Mucosa of descending colon (tissue), 3 donors: ENCODE measurements at regions not wholly inside any gene's neighbourhood (a gene's known extent, or its start where the extent isn't known, plus 50 kb on each side); places are given as distances from the start of the nearest gene placed in this dataset.
A peak's percentile ranks its signal among the peaks of the same experiment; 100 is the strongest.

ENCODE experiments used
- ATAC-seq: fragments of 200-7000 bp; cut with Tn5 transposase; one replicate; pipeline ENCODE4 v1.9.1; 2020; ENCODE audit warnings: mild to moderate bottlenecking, moderate library complexity
- DNase-seq, 3 donors: peaks; one replicate each; pipeline ENCODE4 v3.0.0-alpha.2; 2020
- H3K36me3 ChIP-seq: fragments of 200-600 bp; one replicate; pipeline ENCODE4 v1.8.0; 2021; ENCODE audit warnings: low read depth, mild to moderate bottlenecking
- H3K4me1 ChIP-seq: fragments of 200-600 bp; one replicate; pipeline ENCODE4 v1.8.0; 2021; ENCODE audit warnings: low read depth, mild to moderate bottlenecking
- H3K4me3 ChIP-seq: fragments of 200-600 bp; one replicate; pipeline ENCODE4 v1.8.0; 2021; ENCODE audit warnings: mild to moderate bottlenecking
- H3K9me3 ChIP-seq: fragments of 200-600 bp; one replicate; pipeline ENCODE4 v1.8.0; 2021; ENCODE audit warnings: mild to moderate bottlenecking
- CTCF ChIP-seq: fragments of 200-600 bp; IDR thresholded peaks from one replicate; pipeline ENCODE4 v1.8.0; 2022; ENCODE audit warnings: antibody characterized with exemption, mild to moderate bottlenecking
- intact Hi-C, 2 donors: fragments of 100-400 bp; cut with DNase I in 1 of 2; cut with micrococcal nuclease in 1 of 2; formaldehyde crosslinking; loops; one replicate each; pipeline versions ENCODE4 v1.11.0 to v1.11.1; 2022; cut with DNase I, micrococcal nuclease
- donor health status: DM: no; HTN: no; CAD: no; lungs with moderate emphysema.
- donor health status: DM: no; HTN: no; CAD: no.
- donor health status: DM: no; HTN: yes; CAD: no.

GRCh38 chr3:13130464-13131193, 57.4 kb upstream of the IQSEC1 start:
- intact Hi-C loops, result no loop called here
- H3K9me3 ChIP-seq, result no peaks in the 10 kb centered on the region

DNA sequence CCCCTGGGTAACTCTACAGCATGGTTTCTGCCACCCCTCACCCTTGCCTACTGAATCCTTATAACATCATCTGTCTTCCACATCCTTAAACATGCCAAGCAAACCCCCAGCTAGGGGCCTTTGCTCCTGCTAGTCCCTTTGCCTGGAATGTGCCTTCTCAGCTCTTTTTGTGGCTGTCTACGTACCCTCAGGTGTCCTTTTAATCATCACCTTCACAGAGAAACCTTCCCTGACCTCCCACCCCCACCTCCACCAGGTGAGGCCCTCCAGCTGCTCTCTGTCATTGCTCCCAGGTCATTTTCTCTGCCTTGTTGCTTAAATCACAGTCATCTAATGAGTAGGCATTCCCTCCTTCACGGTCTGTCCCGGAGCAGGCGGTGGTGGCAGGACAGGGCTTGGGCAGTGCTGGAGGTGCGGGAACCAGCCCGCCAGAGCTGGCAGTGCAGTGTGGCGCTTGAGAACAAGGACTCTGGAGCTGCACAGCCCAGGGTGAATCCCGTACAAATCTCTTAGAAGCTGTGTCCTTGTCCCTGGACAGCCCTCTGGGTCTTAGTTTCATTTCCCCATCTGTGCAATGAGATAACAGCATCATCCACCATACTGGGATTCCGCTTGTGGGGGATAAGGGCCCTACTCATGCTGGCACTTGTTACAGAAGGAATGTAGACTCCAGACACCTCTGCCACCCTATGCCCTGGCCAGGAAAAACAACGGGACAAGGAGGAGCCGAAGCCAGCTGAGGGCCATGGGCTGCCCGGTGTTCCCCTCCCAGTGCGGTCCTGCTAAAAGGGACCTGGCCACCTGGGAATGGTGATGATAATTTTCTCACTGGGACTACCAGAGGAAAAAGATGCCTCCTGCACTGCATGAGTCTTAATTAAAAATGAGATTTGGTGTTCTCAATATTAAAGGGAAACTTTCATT, 52.1 kb upstream of the IQSEC1 start:
- Histone ChIP-seq H3K4me1 (no peaks in the 10 kb centered on the region), H3K4me3 (no peak overlapping the region), H3K36me3 (no peaks in the 10 kb centered on the region), H3K9me3 (no peaks in the 10 kb centered on the region)
- peak in 1 of 3 donors; percentile 29 for DNase-seq
- TF ChIP-seq CTCF, result no peak
- no peak for ATAC-seq
- intact Hi-C loops, result no loop called here

More at GRCh38 chr3:13130464-13131193, 57.4 kb upstream of the IQSEC1 start:
- ATAC-seq, result no peak
- TF ChIP-seq CTCF, result no peak
- Histone ChIP-seq H3K4me3 (no peak overlapping the region), H3K4me1 (no peaks in the 10 kb centered on the region), H3K36me3 (no peaks in the 10 kb centered on the region)
- DNase-seq, result no peak

- no peaks in the 10 kb centered on the region for H3K9me3 ChIP-seq
- TF ChIP-seq CTCF, result no peak
- no peaks in the 10 kb centered on the region for H3K36me3 ChIP-seq
- no peaks in the 10 kb centered on the region for H3K4me1 ChIP-seq
- no peak overlapping the region for H3K4me3 ChIP-seq
- intact Hi-C loops, result no loop called here
- peak in 1 of 3 donors; percentile 24 for DNase-seq
- ATAC-seq, result no peak
Observed at GRCh38 chr3:13124631-13125030, 51.4 kb upstream of the IQSEC1 start.

DNA sequence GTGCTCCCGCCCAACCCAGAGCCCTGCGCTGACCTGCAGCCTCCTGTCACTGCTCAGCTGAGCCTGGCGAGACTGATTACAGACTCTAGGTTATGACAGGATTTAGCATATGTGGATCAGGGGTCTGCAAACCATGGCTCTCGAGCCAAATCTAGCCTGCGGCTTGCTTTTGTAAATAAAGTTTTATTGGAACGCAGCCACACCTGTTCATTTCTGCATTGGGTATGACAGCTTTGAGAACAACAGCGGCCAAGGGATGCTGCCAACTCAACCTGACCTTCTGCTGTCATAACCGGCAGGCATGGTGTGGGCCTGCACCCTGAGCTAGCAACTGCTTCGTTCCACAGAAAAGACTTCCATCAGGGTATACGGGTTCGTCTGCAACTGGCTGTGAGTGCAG, 50.5 kb upstream of the IQSEC1 start:
- no peaks in the 10 kb centered on the region for H3K4me1 ChIP-seq
- no peaks in the 10 kb centered on the region for H3K9me3 ChIP-seq
- TF ChIP-seq CTCF, result no peak
- DNase-seq (peak in 1 of 3 donors; percentile 6), ATAC-seq (no peak)
- H3K36me3 ChIP-seq, result no peaks in the 10 kb centered on the region
- H3K4me3 ChIP-seq, result no peak overlapping the region
- intact Hi-C loops, result no loop called here

DNA sequence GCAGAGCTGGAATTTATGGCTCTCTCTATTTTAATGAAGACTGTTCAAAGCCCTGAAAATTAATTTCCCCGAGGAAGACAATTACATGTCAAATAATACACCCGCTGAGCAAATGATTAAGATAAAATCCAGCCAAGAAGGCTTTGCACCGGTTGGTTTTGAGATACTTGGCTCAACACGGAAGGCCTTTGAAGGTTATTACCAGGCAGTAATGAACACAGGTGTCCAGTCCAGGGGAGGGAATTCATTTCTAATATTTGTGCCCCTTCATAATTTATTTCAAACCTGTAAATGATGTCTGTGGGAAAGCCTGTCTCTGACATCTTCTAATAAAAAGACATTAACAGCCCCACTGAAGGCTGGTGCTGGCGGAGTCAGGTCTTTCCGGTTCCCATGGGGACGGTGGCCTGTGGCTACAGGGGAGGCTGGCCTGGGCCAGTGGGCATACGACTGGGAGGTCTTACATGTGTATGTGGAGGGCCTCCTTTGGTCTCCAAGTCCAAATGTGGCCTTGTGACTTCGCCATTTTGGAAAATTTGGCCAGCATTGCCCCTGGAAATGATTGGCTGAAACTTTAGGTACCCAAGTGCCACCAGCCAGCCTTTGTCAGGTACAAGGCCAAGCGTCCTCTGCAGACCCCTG, 49.9 kb upstream of the IQSEC1 start:
- Histone ChIP-seq H3K9me3 (no peaks in the 10 kb centered on the region), H3K36me3 (no peaks in the 10 kb centered on the region), H3K4me3 (no peak overlapping the region), H3K4me1 (no peaks in the 10 kb centered on the region)
- intact Hi-C loops, result no loop called here
- no peak for TF ChIP-seq CTCF
- DNase-seq (peak in 1 of 3 donors; percentile 17), ATAC-seq (no peak)
